Natural killer cell (primary cell): ENCODE measurements at regions not wholly inside any gene's neighbourhood (a gene's known extent, or its start where the extent isn't known, plus 50 kb on each side); places are given as distances from the start of the nearest gene placed in this dataset.

Experiments
- ATAC-seq, 3 donors: fragments of 150-1000 bp in 2 of 3; fragments of 200-7000 bp in 1 of 3; cut with Tn5 transposase; 1 replicate in 1 of 3; 2 replicates in 2 of 3; pipeline ENCODE4 v1.10.0; 2021; ENCODE audit warnings: mild to moderate bottlenecking in 2 of 3, moderate library complexity in 2 of 3
- DNase-seq, 2 donors: peaks; one replicate each; pipeline versions ENCODE4 v3.0.0 to v3.0.0-alpha.2; 2013 to 2021; ENCODE audit warnings: mixed read lengths in 1 of 2
- H3K27ac ChIP-seq: one replicate; pipeline ENCODE4 v1.5.1; 2013; ENCODE audit warnings: mild to moderate bottlenecking, low read length
- H3K27me3 ChIP-seq: one replicate; pipeline ENCODE4 v1.6.1; 2013; ENCODE audit warnings: low read length; ENCODE audit not compliant: control insufficient read depth, insufficient read depth
- H3K36me3 ChIP-seq: one replicate; pipeline ENCODE4 v1.6.1; 2013; ENCODE audit warnings: low read length; ENCODE audit not compliant: control insufficient read depth, insufficient read depth
- H3K4me1 ChIP-seq: one replicate; pipeline ENCODE4 v1.6.1; 2013; ENCODE audit warnings: low read length; ENCODE audit not compliant: control insufficient read depth, insufficient read depth
- H3K4me3 ChIP-seq: one replicate; pipeline ENCODE4 v1.5.1; 2013; ENCODE audit warnings: low read length
- H3K9me3 ChIP-seq: one replicate; pipeline ENCODE4 v1.6.1; 2013; ENCODE audit warnings: low read length; ENCODE audit not compliant: control insufficient read depth, insufficient read depth
- H3K27ac Mint-ChIP-seq, 2 donors: one replicate each; pipeline ENCODE4 v1.8.0; 2022; ENCODE audit warnings: mild to moderate bottlenecking in 2 of 2, mixed read lengths in 2 of 2, moderate library complexity in 1 of 2
- H3K27me3 Mint-ChIP-seq, 2 donors: one replicate each; pipeline ENCODE4 v1.8.0; 2022; ENCODE audit warnings: low read depth in 2 of 2, mixed read lengths in 2 of 2
- H3K36me3 Mint-ChIP-seq: one replicate; pipeline ENCODE4 v1.8.0; 2022; ENCODE audit warnings: mixed read lengths
- H3K4me1 Mint-ChIP-seq, 2 donors: one replicate each; pipeline ENCODE4 v1.8.0; 2022; ENCODE audit warnings: mixed read lengths in 2 of 2
- H3K4me3 Mint-ChIP-seq: one replicate; pipeline ENCODE4 v1.8.0; 2022; ENCODE audit warnings: mild to moderate bottlenecking, moderate library complexity, mixed read lengths
- H3K9me3 Mint-ChIP-seq, 2 donors: one replicate each; pipeline ENCODE4 v1.8.0; 2022; ENCODE audit warnings: mixed read lengths in 2 of 2
- WGBS: methylation state at CpG from one replicate; pipeline ENCODE4 v1.1.7; 2013; ENCODE audit warnings: missing lambda C conversion rate; ENCODE audit not compliant: insufficient coverage; 5-methylcytosine and 5-hydroxymethylcytosine counted together
- intact Hi-C: fragments of 100-400 bp; cut with micrococcal nuclease; formaldehyde crosslinking; loops from one replicate; pipeline ENCODE4 v1.14.2; 2022
- TF ChIP-seq, protein P1 (sequence below): fragments of 200-600 bp; IDR thresholded peaks from one replicate; pipeline ENCODE4 v1.8.0; 2022; ENCODE audit warnings: antibody characterized with exemption

DNA sequence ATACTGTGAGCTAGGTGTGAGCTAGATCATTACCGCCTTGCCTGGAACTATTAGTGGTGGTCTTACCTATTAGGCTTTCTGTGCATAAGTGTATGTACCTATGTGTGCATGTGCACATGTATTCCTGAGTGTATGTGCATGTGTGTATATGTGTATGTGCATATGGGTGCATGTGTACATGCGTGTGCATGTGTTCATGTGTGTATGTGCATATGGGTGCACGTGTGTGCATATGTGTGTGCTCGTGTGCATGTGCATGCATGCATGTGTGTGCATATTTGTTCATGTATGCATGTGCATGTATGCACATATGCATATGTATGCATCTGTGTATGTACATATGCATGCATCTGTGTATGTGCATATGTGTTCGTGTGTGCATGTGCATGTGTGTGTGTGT is 508.3 kb upstream of the ADARB2 start:
- Histone ChIP-seq H3K27ac (no peak overlapping the region), H3K4me3 (no peak overlapping the region), H3K36me3 (no peaks in the 10 kb centered on the region), H3K9me3 (no peaks in the 10 kb centered on the region), H3K27me3 (no peaks in the 10 kb centered on the region), H3K4me1 (no peaks in the 10 kb centered on the region)
- Mint-ChIP-seq H3K27ac (no peak overlapping the region), H3K9me3 (peaks cover 0 to under 1% of the 10 kb centered on the region in 2 donors), H3K4me1 (no peaks in the 10 kb centered on the region), H3K27me3 (no peaks in the 10 kb centered on the region), H3K4me3 (no peak overlapping the region), H3K36me3 (no peaks in the 10 kb centered on the region)
- intact Hi-C loops, result no loop called here
- peak in 1 of 3 donors; percentile 49 for ATAC-seq
- WGBS, result 93% methylated on average over 5 of the region's 5 CpGs
- TF ChIP-seq, protein P1, sequence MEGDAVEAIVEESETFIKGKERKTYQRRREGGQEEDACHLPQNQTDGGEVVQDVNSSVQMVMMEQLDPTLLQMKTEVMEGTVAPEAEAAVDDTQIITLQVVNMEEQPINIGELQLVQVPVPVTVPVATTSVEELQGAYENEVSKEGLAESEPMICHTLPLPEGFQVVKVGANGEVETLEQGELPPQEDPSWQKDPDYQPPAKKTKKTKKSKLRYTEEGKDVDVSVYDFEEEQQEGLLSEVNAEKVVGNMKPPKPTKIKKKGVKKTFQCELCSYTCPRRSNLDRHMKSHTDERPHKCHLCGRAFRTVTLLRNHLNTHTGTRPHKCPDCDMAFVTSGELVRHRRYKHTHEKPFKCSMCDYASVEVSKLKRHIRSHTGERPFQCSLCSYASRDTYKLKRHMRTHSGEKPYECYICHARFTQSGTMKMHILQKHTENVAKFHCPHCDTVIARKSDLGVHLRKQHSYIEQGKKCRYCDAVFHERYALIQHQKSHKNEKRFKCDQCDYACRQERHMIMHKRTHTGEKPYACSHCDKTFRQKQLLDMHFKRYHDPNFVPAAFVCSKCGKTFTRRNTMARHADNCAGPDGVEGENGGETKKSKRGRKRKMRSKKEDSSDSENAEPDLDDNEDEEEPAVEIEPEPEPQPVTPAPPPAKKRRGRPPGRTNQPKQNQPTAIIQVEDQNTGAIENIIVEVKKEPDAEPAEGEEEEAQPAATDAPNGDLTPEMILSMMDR, result no peak
- DNase-seq, result no peak

DNA sequence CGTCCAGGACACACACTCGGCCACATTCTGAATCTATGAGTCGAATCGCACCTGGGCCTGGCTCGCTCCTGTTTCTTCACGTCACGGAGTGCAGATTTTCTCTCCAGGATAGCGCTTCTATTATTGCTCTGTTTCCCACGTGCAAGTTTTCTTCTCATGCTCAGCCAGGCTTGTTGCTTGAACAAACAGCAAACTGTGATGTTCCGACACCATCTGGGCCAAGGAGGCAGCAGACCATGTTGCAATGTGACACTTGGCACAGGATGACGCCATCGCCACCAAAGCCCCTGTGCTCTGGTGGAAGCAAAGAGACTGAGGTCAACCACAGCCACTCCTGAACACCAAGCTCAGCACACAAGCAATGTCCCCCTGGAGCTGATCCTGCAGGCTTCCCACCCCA is 507.1 kb upstream of the ADARB2 start:
- H3K4me1 ChIP-seq, result no peaks in the 10 kb centered on the region
- no peaks in the 10 kb centered on the region for H3K9me3 ChIP-seq
- H3K27ac Mint-ChIP-seq, result no peak overlapping the region
- ATAC-seq, result no peak
- TF ChIP-seq, protein P1, result no peak
- H3K4me1 Mint-ChIP-seq, result no peaks in the 10 kb centered on the region
- H3K27me3 ChIP-seq, result no peaks in the 10 kb centered on the region
- H3K4me3 Mint-ChIP-seq, result no peak overlapping the region
- DNase-seq, result no peak
- no peak overlapping the region for H3K27ac ChIP-seq
- H3K4me3 ChIP-seq, result no peak overlapping the region
- no peaks in the 10 kb centered on the region for H3K9me3 Mint-ChIP-seq
- no peaks in the 10 kb centered on the region for H3K36me3 Mint-ChIP-seq
- WGBS, result 92% methylated on average over 12 of the region's 12 CpGs
- no peaks in the 10 kb centered on the region for H3K27me3 Mint-ChIP-seq
- intact Hi-C loops, result no loop called here
- H3K36me3 ChIP-seq, result no peaks in the 10 kb centered on the region

DNA sequence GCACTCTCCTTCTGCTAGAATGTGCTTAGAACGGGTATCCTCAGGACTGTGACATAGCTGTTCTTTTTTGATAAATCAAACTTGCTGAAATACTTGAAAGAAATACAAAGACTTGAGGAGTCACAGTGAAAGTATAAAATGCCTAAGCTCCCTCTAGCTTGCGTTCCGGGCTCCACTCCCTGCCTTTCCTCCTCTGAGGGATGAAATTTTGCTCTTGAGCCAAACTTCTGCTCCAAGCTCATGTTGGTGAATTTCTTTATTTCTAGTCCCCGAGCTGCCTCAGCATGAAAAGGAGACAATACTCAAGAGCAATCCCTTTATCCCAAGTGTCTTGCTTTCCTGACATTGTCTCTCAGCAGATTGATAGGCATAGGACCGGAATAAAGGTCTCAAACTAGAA is 499.6 kb upstream of the ADARB2 start:
- Histone ChIP-seq H3K4me1 (no peaks in the 10 kb centered on the region), H3K27me3 (no peaks in the 10 kb centered on the region), H3K9me3 (no peaks in the 10 kb centered on the region), H3K4me3 (no peak overlapping the region), H3K36me3 (no peaks in the 10 kb centered on the region), H3K27ac (no peak overlapping the region)
- no peak for DNase-seq
- TF ChIP-seq, protein P1, result no peak
- WGBS, result 88% methylated on average over 5 of the region's 5 CpGs
- ATAC-seq, result no peak
- Mint-ChIP-seq H3K4me1 (no peaks in the 10 kb centered on the region), H3K27me3 (no peaks in the 10 kb centered on the region), H3K4me3 (no peak overlapping the region), H3K9me3 (no peaks in the 10 kb centered on the region), H3K27ac (no peak overlapping the region), H3K36me3 (no peaks in the 10 kb centered on the region)
- intact Hi-C loops, result no loop called here

DNA sequence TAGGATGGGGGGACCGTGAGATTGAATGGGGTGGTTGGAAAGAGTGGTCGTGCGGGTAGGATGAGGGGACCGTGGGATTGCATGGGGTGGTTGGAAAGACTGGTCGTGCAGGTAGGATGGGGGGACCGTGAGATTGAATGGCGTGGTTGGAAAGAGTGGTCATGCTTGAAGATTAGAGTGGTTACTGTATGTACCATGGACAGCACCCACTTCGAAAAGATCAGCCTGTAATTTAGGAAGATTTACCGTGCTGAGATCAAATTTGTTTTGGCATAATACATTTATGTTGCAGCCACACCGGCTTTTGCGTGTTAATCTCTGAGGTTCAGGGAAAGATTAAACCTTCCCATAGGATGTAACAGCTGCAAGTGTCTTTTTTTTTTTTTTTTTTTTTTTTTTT is 495.2 kb upstream of the ADARB2 start:
- WGBS, result 88% methylated on average over 11 of the region's 11 CpGs
- Mint-ChIP-seq H3K9me3 (no peaks in the 10 kb centered on the region), H3K27me3 (no peaks in the 10 kb centered on the region), H3K27ac (no peak overlapping the region), H3K36me3 (no peaks in the 10 kb centered on the region), H3K4me3 (no peak overlapping the region), H3K4me1 (no peaks in the 10 kb centered on the region)
- no peaks in the 10 kb centered on the region for H3K9me3 ChIP-seq
- H3K4me3 ChIP-seq, result no peak overlapping the region
- ATAC-seq, result no peak
- DNase-seq, result no peak
- no peaks in the 10 kb centered on the region for H3K27me3 ChIP-seq
- no peak overlapping the region for H3K27ac ChIP-seq
- intact Hi-C loops, result no loop called here
- H3K36me3 ChIP-seq, result no peaks in the 10 kb centered on the region
- TF ChIP-seq, protein P1, result no peak
- H3K4me1 ChIP-seq, result no peaks in the 10 kb centered on the region
